AG04450 (cell line): ENCODE measurements at regions not wholly inside any gene's neighbourhood (a gene's known extent, or its start where the extent isn't known, plus 50 kb on each side); places are given as distances from the start of the nearest gene placed in this dataset.

ENCODE experiments used
- CTCF ChIA-PET: fragments of 300-600, 350-600 bp; formaldehyde crosslinking; extraction: SDS; loops from one replicate; lab custom pipeline; 2022; ENCODE audit warnings: antibody characterized with exemption, inconsistent platforms; lab: Charles Lee
- POLR2A ChIA-PET: fragments of 350-600 bp; formaldehyde crosslinking; extraction: SDS; loops from one replicate; lab custom pipeline; 2021; ENCODE audit warnings: antibody characterized with exemption, inconsistent platforms; lab: Yijun Ruan, JAX
- DNase-seq: peaks from one replicate; pipeline ENCODE4 v3.0.0-alpha.2; 2011; ENCODE audit warnings: low read depth, low spot score
- H3K27ac ChIP-seq: one replicate; pipeline ENCODE4 v1.5.1; 2012; ENCODE audit warnings: low read depth, low read length, control low read depth
- H3K27me3 ChIP-seq: one replicate; pipeline ENCODE4 v1.6.0; 2012; ENCODE audit warnings: low read length; ENCODE audit not compliant: control insufficient read depth, insufficient read depth
- H3K4me3 ChIP-seq: 2 replicates; pipeline ENCODE4 v1.5.1; 2011; ENCODE audit warnings: mild to moderate bottlenecking, low read depth, low read length, control low read depth
- H3K9me3 ChIP-seq: 2 replicates; pipeline ENCODE4 v1.5.1; 2012; ENCODE audit warnings: low read length; ENCODE audit not compliant: control insufficient read depth, insufficient read depth
- TF ChIP-seq, protein P1 (sequence below): IDR thresholded peaks from 2 replicates; pipeline ENCODE4 v1.5.1; 2011; ENCODE audit warnings: low read depth, low read length, control low read depth, inconsistent platforms

- Histone ChIP-seq H3K9me3 (peaks cover 2% of the 10 kb centered on the region; the same call in 1 of the 2 replicates), H3K27ac (no peak overlapping the region), H3K4me3 (no peak overlapping the region), H3K27me3 (no peaks in the 10 kb centered on the region)
- POLR2A ChIA-PET: no interaction called here
- no peak for DNase-seq
- TF ChIP-seq, protein P1, sequence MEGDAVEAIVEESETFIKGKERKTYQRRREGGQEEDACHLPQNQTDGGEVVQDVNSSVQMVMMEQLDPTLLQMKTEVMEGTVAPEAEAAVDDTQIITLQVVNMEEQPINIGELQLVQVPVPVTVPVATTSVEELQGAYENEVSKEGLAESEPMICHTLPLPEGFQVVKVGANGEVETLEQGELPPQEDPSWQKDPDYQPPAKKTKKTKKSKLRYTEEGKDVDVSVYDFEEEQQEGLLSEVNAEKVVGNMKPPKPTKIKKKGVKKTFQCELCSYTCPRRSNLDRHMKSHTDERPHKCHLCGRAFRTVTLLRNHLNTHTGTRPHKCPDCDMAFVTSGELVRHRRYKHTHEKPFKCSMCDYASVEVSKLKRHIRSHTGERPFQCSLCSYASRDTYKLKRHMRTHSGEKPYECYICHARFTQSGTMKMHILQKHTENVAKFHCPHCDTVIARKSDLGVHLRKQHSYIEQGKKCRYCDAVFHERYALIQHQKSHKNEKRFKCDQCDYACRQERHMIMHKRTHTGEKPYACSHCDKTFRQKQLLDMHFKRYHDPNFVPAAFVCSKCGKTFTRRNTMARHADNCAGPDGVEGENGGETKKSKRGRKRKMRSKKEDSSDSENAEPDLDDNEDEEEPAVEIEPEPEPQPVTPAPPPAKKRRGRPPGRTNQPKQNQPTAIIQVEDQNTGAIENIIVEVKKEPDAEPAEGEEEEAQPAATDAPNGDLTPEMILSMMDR: no peak
- CTCF ChIA-PET: no interaction called here
Observed at GRCh38 chr6:153927867-153928266, 111.2 kb upstream of the OPRM1 start.

DNA sequence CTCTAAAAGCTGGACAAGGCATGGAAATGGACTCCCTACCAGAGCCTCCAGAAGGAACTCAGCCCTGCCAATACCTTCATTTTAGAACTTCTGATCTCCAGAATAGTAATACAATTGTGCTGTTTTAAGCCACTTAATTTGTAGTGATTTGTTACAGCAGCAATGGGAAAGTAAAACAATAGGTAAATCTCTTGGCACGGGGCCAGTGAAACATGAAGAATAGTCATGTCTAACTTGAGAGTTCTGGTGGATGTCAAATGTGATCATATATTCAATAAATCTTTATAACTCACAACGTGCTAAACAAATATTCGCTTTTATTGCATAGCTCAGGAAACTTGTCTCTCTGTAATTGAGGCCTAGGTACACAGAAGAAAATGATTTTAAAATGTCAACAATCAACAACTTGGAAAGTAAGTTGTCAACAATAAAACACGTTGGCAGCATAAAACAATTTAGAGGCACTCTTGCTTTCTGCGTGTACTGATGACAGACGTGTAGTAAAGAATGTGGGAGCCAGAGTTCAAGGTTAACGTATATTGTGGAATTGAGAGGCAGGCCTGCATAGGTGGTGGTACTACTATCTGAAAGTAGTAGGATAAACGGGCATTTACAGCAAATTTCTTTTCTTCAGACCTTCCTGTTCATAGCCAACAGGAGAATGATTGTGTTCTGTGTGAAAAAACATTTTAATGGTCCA is 140.5 kb upstream of the OPRM1 start:
- ChIA-PET POLR2A (no interaction called here), CTCF (no interaction called here)
- no peak for DNase-seq

GRCh38 chr6:153882411-153882810 is 156.6 kb upstream of the OPRM1 start:
- TF ChIP-seq, protein P1: no peak
- DNase-seq: no peak
- Histone ChIP-seq H3K4me3 (no peak overlapping the region), H3K27ac (no peak overlapping the region), H3K27me3 (no peaks in the 10 kb centered on the region), H3K9me3 (peaks cover 4% of the 10 kb centered on the region; the same call in 1 of the 2 replicates)
- ChIA-PET POLR2A (no interaction called here), CTCF (no interaction called here)

More for the DNA sequence above, 140.5 kb upstream of the OPRM1 start:
- Histone ChIP-seq H3K9me3 (peaks cover 15% of the 10 kb centered on the region), H3K27ac (no peak overlapping the region), H3K27me3 (no peaks in the 10 kb centered on the region), H3K4me3 (no peak overlapping the region)
- TF ChIP-seq, protein P1: no peak

- Histone ChIP-seq H3K4me3 (no peak overlapping the region), H3K27me3 (no peaks in the 10 kb centered on the region), H3K9me3 (peaks cover 14% of the 10 kb centered on the region), H3K27ac (no peak overlapping the region)
- POLR2A ChIA-PET: no interaction called here
- TF ChIP-seq, protein P1: no peak
- DNase-seq: no peak
- CTCF ChIA-PET: interaction anchor here (1.2 kb wide), 1 partner anchor 19 kb away, joined by 3 read pairs; no protein-coding TSS in a partner anchor
Observed at GRCh38 chr6:153873541-153873940, 165.5 kb upstream of the OPRM1 start.

DNA sequence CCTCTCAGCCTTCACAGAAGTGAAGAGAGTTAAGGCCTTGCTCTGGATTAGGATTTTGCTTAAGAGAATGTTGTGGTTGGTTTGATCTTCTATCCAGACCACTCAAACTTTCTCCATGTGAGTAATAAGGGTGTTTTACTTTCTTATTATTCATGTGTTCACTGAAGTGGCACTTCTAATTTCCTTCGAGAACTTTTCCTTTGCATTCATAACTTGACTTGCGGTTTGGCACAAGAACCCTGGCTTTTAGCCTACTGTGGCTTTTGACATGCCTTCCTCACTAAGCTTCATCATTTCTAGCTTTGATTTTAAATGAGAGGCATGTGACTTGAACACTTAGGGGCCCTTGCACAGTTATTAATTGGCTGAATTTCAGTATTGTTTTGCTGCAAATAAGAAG is 166.1 kb upstream of the OPRM1 start:
- no peak for DNase-seq
- TF ChIP-seq, protein P1: no peak
- CTCF ChIA-PET: interaction anchor here (1.2 kb wide), 1 partner anchor 19 kb away, joined by 3 read pairs; no protein-coding TSS in a partner anchor
- no peak overlapping the region for H3K27ac ChIP-seq
- no peak overlapping the region for H3K4me3 ChIP-seq
- POLR2A ChIA-PET: no interaction called here
- H3K9me3 ChIP-seq: peaks cover 14% of the 10 kb centered on the region
- H3K27me3 ChIP-seq: no peaks in the 10 kb centered on the region
